ENCODE measurements at regions not wholly inside any gene's neighbourhood (a gene's known extent, or its start where the extent isn't known, plus 50 kb on each side); places are given as distances from the start of the nearest gene placed in this dataset.

DNA sequence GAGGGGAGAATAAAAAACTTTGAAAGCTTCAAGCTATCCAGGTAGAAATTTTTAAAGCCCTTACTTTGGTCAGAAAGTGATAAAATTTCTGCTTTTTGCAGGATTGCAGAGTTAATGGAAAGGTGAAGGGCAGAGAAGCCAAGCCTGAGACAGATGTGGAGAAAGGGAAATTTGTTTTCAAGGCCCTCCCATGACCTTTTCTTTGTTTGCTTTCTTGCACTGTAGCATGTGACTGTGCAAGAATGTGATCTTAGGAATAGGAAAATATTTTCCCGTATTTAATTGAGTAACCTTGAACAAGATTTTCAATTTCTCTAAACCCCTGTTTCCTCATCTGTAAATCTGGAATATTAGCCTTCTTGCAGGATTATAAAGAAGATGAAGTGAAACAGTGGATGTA lies 307.2 kb downstream of the PPARGC1A start:
- FAIRE-seq = no peak
- Histone ChIP-seq H3K9me1 (ENCODE audit: control insufficient read depth, insufficient read depth, low read length) (no peaks in the 10 kb centered on the region), H3K27me3 (ENCODE audit: control insufficient read depth in 2 of 2, insufficient read depth in 2 of 2, low read length in 2 of 2) (no peaks in the 10 kb centered on the region), H3K9ac (ENCODE audit: insufficient read depth in 1 of 2, low read depth in 2 of 2, low read length in 2 of 2) (no peak overlapping the region), H2AFZ (ENCODE audit: low read depth, low read length) (no peak overlapping the region), H3K4me3 (no peak overlapping the region), H3K79me2 (ENCODE audit: control insufficient read depth, insufficient read depth, low read length) (no peaks in the 10 kb centered on the region), H3K36me3 (ENCODE audit: control insufficient read depth, insufficient read depth, low read length) (no peaks in the 10 kb centered on the region), H3K4me2 (ENCODE audit: insufficient read depth, low read length) (no peak overlapping the region), H3K4me1 (replicated peaks in 1 of 2; ENCODE audit: control insufficient read depth in 2 of 2, insufficient read depth in 2 of 2, low read length in 2 of 2) (no peaks in the 10 kb centered on the region), H3K9me3 (replicated peaks; ENCODE audit: control insufficient read depth, insufficient read depth, low read depth, low read length) (no peaks in the 10 kb centered on the region; the same call in 1 of the 2 replicates), H3K27ac (ENCODE audit: extremely low read depth, low read depth, low read length) (no peak overlapping the region), H4K20me1 (replicated peaks; ENCODE audit: control insufficient read depth, insufficient read depth, low read length) (no peaks in the 10 kb centered on the region)
- POLR2A ChIA-PET = interaction anchor here (0.7 kb wide), 1 partner anchor 629 kb away, joined by 3 read pairs; no protein-coding TSS in a partner anchor
- TF ChIP-seq ZNF449 (CRISPR knock-in tag; IDR thresholded peaks at IDR 0.05) (no peak), ZNF277 (CRISPR knock-in tag; IDR thresholded peaks at IDR 0.05; ENCODE audit: borderline replicate concordance) (no peak), IRF9 (tag; IDR thresholded peaks at IDR 0.05) (no peak), ZNF444 (CRISPR knock-in tag; IDR thresholded peaks at IDR 0.05) (no peak), ZNF79 (CRISPR knock-in tag; IDR thresholded peaks at IDR 0.05; ENCODE audit: low read depth) (no peak)
- ATAC-seq = no peak
- CTCF ChIA-PET (ENCODE audit: low intra/inter-chr PET ratio) = no interaction called here
- in situ Hi-C loops (cut with MboI) (no loop called here), intact Hi-C loops (cut with micrococcal nuclease) (no loop called here)
- no peak for DNase-seq (ENCODE audit: extremely low read depth in 1 of 4, low spot score in 3 of 4)
- BruUV-seq (replicated peaks) = no TSS peak
- 0% methylated on average over 1 of the region's 1 CpG for WGBS (ENCODE audit: insufficient coverage, low coverage, missing lambda C conversion rate)

Measured in K562 (cell line).